ENCODE measurements at regions not wholly inside any gene's neighbourhood (a gene's known extent, or its start where the extent isn't known, plus 50 kb on each side); places are given as distances from the start of the nearest gene placed in this dataset.
A peak's percentile ranks its signal among the peaks of the same experiment; 100 is the strongest.

GRCh38 chr14:35929186-35929585 is 103.0 kb downstream of the BRMS1L start:
- Histone ChIP-seq H3K4me2 (ENCODE audit: low read length) (no peak overlapping the region), H3K9me3 (ENCODE audit: low read length) (no peaks in the 10 kb centered on the region), H4K20me1 (ENCODE audit: low read length) (no peaks in the 10 kb centered on the region), H3F3A (ENCODE audit: low read length, unreplicated experiment) (no peaks in the 10 kb centered on the region), H3K4me1 (ENCODE audit: insufficient read depth, low read length) (no peaks in the 10 kb centered on the region), H2AFZ (ENCODE audit: low read length) (no peak overlapping the region), H3K27ac (ENCODE audit: low read length) (no peak overlapping the region), H3K36me3 (ENCODE audit: low read depth, low read length) (no peaks in the 10 kb centered on the region), H3K4me3 (ENCODE audit: low read length) (no peak overlapping the region), H3K9ac (ENCODE audit: low read length) (no peak overlapping the region), H3K27me3 (ENCODE audit: low read length) (peaks cover 59% of the 10 kb centered on the region), H3K9me2 (replicated peaks; ENCODE audit: low read length) (no peaks in the 10 kb centered on the region), H3K79me2 (ENCODE audit: low read length) (no peaks in the 10 kb centered on the region)
- DNase-seq (no peak), ATAC-seq (no peak)
- CTCF ChIA-PET, result no interaction called here
- no TSS peak for BruUV-seq (replicated peaks)
- POLR2A ChIA-PET (ENCODE audit: unreplicated experiment), result no interaction called here
- TF ChIP-seq EZH2 (IDR thresholded peaks at IDR 0.05; ENCODE audit: low read length, unreplicated experiment) (no peak), EZH2phosphoT487 (IDR thresholded peaks at IDR 0.05; ENCODE audit: borderline replicate concordance, low read length) (no peak), CTCF (conservative IDR thresholded peaks at IDR 0.05; ENCODE audit: low read depth, low read length) (no peak)
- intact Hi-C loops (cut with micrococcal nuclease), result no loop called here

GRCh38 chr14:35927727-35928126 is 101.6 kb downstream of the BRMS1L start:
- no peak overlapping the region for H3K4me2 ChIP-seq (ENCODE audit: low read length)

More at GRCh38 chr14:35927727-35928126, 101.6 kb downstream of the BRMS1L start:
- Histone ChIP-seq H3K27me3 (ENCODE audit: low read length) (peaks cover 44% of the 10 kb centered on the region), H3K4me3 (ENCODE audit: low read length) (no peak overlapping the region), H3K4me1 (ENCODE audit: insufficient read depth, low read length) (no peaks in the 10 kb centered on the region), H3K36me3 (ENCODE audit: low read depth, low read length) (no peaks in the 10 kb centered on the region), H4K20me1 (ENCODE audit: low read length) (no peaks in the 10 kb centered on the region), H3K79me2 (ENCODE audit: low read length) (no peaks in the 10 kb centered on the region), H3K9me2 (replicated peaks; ENCODE audit: low read length) (no peaks in the 10 kb centered on the region), H3F3A (ENCODE audit: low read length, unreplicated experiment) (no peaks in the 10 kb centered on the region), H3K27ac (ENCODE audit: low read length) (no peak overlapping the region), H3K9me3 (ENCODE audit: low read length) (no peaks in the 10 kb centered on the region), H2AFZ (ENCODE audit: low read length) (no peak overlapping the region), H3K9ac (ENCODE audit: low read length) (no peak overlapping the region)
- DNase-seq (peak; percentile 51), ATAC-seq (peak; percentile 20; the same call in 1 of the 2 replicates)
- BruUV-seq (replicated peaks), result no TSS peak
- ChIA-PET POLR2A (ENCODE audit: unreplicated experiment) (no interaction called here), CTCF (no interaction called here)
- intact Hi-C loops (cut with micrococcal nuclease), result no loop called here
- TF ChIP-seq CTCF (conservative IDR thresholded peaks at IDR 0.05; ENCODE audit: low read depth, low read length), result no peak
- TF ChIP-seq EZH2phosphoT487 (IDR thresholded peaks at IDR 0.05; ENCODE audit: borderline replicate concordance, low read length), result no peak
- no peak for TF ChIP-seq EZH2 (IDR thresholded peaks at IDR 0.05; ENCODE audit: low read length, unreplicated experiment)
